C4-2B (cell line): ENCODE measurements at regions not wholly inside any gene's neighbourhood (a gene's known extent, or its start where the extent isn't known, plus 50 kb on each side); places are given as distances from the start of the nearest gene placed in this dataset.

Source experiments
- H3K27ac ChIP-seq: fragments of 450-650 bp; 2 replicates; pipeline ENCODE4 v1.5.1; 2017
- ZFX ChIP-seq: fragments of 450-650 bp; IDR thresholded peaks from 2 replicates; pipeline ENCODE4 v1.6.1; 2017
- TF ChIP-seq, protein P1 (sequence below): fragments of 450-650 bp; conservative IDR thresholded peaks from 2 replicates; pipeline ENCODE4 v1.5.1; 2017; ENCODE audit warnings: mild to moderate bottlenecking

DNA sequence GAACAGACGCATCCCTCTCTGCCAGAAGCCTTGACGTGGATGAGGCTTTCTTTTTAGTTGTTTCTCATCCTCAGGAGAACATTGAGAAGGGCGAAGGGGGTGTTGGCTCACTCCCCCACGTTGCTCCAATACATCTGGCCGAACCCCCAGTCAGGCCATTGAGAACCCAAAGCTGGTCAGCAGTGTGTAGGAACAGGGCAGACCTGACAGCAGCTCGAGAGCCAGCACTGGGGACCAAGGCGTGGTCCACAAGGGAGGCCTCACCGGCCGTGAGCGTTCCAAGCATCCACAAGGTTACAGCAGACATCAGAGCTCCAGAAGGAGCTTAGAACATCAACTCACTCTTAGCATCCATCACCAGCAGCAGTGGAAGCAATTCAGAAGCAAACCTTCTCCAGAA is 387.9 kb upstream of the ARID1B start:
- no peak for TF ChIP-seq ZFX
- H3K27ac ChIP-seq: no peak overlapping the region

DNA sequence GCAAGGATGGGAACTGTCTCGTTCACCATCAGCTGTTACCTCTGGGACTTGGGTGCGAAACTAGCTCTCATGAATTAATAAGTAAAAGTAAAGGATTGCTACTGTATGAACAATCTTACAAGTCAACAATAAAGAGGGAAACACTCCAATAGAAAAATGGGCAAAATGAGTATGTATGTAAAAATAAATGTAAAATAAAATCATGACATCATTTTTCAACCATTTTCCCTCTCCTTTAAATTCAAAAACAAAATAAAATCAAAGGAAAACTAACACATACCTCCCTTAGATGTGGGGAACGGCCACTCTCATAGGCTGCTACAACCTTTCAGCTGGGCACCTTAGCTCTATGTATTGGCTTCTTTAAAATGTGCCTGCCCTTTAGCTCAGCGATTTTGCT is 389.7 kb upstream of the ARID1B start:
- H3K27ac ChIP-seq: no peak overlapping the region
- TF ChIP-seq, protein P1, sequence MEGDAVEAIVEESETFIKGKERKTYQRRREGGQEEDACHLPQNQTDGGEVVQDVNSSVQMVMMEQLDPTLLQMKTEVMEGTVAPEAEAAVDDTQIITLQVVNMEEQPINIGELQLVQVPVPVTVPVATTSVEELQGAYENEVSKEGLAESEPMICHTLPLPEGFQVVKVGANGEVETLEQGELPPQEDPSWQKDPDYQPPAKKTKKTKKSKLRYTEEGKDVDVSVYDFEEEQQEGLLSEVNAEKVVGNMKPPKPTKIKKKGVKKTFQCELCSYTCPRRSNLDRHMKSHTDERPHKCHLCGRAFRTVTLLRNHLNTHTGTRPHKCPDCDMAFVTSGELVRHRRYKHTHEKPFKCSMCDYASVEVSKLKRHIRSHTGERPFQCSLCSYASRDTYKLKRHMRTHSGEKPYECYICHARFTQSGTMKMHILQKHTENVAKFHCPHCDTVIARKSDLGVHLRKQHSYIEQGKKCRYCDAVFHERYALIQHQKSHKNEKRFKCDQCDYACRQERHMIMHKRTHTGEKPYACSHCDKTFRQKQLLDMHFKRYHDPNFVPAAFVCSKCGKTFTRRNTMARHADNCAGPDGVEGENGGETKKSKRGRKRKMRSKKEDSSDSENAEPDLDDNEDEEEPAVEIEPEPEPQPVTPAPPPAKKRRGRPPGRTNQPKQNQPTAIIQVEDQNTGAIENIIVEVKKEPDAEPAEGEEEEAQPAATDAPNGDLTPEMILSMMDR: no peak
- TF ChIP-seq ZFX: no peak

DNA sequence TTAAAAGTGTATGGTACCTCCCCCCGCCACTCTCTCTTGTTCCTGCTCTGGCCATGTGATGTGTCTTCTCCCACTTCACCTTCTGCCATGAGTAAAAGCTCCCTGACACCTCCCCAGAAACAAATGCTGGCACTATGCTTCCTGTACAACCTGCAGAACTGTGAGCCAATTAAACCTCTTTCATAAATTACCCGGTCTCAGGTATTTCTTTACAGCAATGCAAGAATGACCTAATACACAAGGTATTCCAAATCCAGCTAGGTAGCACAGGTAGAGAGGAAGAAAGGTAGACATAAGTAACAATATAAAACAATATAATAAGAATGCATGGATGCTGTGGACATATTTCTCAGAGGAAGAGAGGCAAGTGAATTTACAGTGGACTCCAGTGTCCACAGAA is 394.1 kb upstream of the ARID1B start:
- TF ChIP-seq, protein P1: no peak
- no peak for TF ChIP-seq ZFX
- H3K27ac ChIP-seq: no peak overlapping the region

DNA sequence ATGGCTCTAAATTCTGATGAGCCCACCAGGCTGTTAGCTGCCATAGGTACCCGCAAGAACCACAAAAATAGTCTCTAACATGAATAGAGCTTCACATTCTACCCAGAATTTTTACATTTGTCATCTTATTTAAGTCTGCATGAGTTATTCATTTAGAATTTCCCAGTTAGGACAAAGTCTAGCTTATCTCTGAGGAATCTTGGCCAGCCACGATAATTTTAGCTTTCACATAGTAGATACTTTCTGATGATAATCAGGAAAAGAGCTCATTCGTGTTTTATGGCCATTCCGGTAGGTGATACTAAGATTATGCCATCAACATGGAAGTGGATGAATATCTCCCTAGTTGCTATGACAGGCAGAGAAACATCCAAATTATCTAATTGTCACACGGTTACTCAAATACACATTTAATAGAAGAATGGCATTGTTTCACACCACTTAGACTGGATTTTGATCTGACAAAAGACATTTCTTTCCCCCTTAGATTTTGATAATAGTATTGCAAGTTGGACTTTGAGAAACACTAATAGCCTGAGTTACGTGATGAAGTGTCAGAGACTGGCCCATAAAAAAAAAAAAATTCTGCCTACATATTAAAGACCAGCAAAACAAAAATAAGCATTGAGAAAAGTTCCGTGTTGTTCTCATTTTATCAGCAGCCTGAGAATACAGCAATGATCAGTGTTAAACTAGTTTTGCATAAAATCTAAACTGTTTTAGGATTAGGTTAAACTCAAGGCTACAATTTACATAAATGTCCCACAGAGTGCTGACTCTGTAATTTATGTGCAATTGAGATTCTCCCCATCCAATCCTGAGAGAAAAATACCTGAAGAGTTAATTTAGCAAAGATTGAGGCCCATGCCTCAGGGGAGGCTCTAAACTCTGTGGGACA is 397.5 kb upstream of the ARID1B start:
- H3K27ac ChIP-seq: no peak overlapping the region
- no peak for TF ChIP-seq ZFX
- TF ChIP-seq, protein P1: no peak

DNA sequence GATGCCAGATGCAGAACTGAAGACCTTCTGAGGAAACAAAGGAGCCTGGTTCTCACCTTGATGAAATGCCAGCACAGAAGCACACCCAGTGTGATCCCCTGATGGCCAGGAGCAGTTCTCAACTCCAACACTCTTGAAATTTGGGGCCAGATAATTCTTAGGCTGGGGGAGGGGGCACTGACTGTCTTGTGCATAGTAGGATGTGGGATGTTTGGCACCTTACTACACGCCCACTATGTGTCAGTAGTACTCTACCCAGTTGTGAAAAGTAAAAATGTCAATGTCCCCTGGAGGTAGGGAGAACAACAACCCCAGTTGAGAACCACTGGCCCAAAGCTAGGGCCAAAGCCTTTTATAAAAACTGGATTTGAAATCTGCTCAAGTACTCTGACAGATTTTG is 398.3 kb upstream of the ARID1B start:
- TF ChIP-seq, protein P1: no peak
- TF ChIP-seq ZFX: no peak
- H3K27ac ChIP-seq: no peak overlapping the region

DNA sequence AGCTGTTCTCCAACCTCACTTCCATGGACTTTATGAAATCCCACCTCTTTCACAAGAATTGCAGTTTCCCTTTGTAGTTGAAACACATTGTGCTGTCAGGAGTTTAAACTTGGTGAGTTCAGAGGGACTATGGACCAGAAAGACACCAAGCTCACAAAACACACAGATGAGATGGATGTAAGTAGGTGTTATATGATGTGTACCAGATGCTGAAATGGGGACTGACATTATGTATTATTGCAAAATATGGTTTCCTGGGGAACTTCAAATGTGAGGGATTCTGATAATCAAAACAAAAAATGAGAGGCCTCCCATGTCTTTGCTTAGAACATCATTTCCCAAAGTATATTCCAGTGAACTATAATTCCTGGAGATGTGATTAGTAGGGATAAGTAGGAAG is 401.1 kb upstream of the ARID1B start:
- H3K27ac ChIP-seq: no peak overlapping the region
- TF ChIP-seq ZFX: no peak
- TF ChIP-seq, protein P1: no peak

DNA sequence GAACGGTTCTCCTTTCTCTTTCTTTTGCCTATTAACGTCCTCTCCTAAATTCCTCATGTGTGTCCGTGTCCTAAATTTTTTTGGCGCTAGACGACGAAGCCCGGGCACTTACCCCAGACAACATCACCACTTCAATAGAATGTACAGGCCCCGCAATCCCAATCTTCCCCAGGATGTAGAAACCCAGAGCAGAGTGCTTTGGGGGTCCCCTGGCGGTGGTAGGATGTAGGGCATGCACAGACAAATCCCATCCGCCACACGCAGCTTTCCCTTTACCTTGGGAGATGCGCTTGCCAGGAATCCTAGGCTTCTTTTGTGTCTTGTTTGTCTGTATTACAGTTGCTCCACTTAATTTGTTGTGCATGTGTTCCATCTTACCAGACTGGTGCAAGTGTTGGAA is 417.3 kb upstream of the ARID1B start:
- TF ChIP-seq, protein P1: peak; percentile 58
- no peak for TF ChIP-seq ZFX
- no peak overlapping the region for H3K27ac ChIP-seq

DNA sequence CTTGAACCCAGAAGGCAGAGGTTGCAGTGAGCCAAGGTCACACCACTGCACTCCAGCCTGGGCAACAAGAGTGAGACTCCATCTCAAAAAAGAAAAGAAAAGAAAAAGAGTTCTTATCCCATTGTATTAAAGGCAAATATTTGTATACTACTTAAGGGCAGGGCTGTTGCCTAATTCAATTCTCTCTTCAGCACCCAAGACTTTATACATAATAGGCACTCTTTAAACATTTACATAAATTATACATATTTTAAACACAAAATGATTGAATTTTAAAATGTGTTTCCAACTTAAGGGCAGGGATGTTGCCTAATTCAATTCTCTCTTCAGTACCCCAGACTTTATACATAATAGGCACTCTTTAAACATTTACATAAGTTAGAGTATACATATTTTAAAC is 424.3 kb upstream of the ARID1B start:
- H3K27ac ChIP-seq: no peak overlapping the region
- TF ChIP-seq ZFX: no peak
- TF ChIP-seq, protein P1: no peak
